ENCODE measurements at regions not wholly inside any gene's neighbourhood (a gene's known extent, or its start where the extent isn't known, plus 50 kb on each side); places are given as distances from the start of the nearest gene placed in this dataset.

DNA sequence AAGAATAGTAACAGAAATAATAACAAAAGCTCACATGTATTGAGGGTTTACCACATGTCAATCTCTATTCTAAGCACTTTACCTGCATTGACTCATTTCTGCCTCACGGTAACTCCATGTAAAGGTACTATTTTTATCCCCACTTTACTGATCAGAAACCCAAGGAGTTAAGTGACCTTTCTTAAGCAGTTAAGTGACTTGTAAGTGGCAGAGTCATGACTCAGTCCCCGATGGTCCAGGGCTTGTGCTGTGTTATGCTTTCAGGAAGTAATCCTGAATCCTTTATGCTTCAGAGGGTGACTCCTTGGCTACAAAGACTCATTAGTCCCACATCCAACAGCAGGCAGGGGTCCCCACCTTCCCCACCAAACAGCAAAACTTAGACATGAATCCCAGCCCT, 66.5 kb downstream of the MRM1 start:
- TF ChIP-seq, protein P1, sequence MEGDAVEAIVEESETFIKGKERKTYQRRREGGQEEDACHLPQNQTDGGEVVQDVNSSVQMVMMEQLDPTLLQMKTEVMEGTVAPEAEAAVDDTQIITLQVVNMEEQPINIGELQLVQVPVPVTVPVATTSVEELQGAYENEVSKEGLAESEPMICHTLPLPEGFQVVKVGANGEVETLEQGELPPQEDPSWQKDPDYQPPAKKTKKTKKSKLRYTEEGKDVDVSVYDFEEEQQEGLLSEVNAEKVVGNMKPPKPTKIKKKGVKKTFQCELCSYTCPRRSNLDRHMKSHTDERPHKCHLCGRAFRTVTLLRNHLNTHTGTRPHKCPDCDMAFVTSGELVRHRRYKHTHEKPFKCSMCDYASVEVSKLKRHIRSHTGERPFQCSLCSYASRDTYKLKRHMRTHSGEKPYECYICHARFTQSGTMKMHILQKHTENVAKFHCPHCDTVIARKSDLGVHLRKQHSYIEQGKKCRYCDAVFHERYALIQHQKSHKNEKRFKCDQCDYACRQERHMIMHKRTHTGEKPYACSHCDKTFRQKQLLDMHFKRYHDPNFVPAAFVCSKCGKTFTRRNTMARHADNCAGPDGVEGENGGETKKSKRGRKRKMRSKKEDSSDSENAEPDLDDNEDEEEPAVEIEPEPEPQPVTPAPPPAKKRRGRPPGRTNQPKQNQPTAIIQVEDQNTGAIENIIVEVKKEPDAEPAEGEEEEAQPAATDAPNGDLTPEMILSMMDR (IDR thresholded peaks at IDR 0.05; ENCODE audit: borderline replicate concordance, extremely low read depth, low read length, poor library complexity, severe bottlenecking), result no peak
- TF ChIP-seq EZH2 (IDR thresholded peaks at IDR 0.05; ENCODE audit: borderline replicate concordance, low read depth, low read length, severe bottlenecking), result no peak

Data from DND-41 (cell line).